Neuronal stem cell (in vitro differentiated cells): ENCODE measurements at regions not wholly inside any gene's neighbourhood (a gene's known extent, or its start where the extent isn't known, plus 50 kb on each side); places are given as distances from the start of the nearest gene placed in this dataset.

Experiments
- DNase-seq: peaks from one replicate; pipeline ENCODE4 v3.0.0-alpha.2; 2013; ENCODE audit warnings: low spot score
- H2AFZ ChIP-seq: one replicate; pipeline ENCODE4 v1.6.1; 2013; ENCODE audit warnings: mild to moderate bottlenecking, low read length, inconsistent platforms
- H2AK5ac ChIP-seq: 2 replicates; pipeline ENCODE4 v1.6.1; 2013; ENCODE audit warnings: low read depth, mild to moderate bottlenecking, inconsistent platforms, low read length, moderate library complexity, mixed read lengths
- H2BK120ac ChIP-seq: 2 replicates; pipeline ENCODE4 v1.6.1; 2013; ENCODE audit warnings: low read depth, mild to moderate bottlenecking, inconsistent platforms, low read length, moderate library complexity, mixed read lengths
- H2BK12ac ChIP-seq: one replicate; pipeline ENCODE4 v1.6.1; 2013; ENCODE audit warnings: low read length, inconsistent platforms
- H2BK15ac ChIP-seq: 2 replicates; pipeline ENCODE4 v1.6.1; 2013; ENCODE audit warnings: mild to moderate bottlenecking, low read length, inconsistent platforms, mixed read lengths
- H2BK5ac ChIP-seq: one replicate; pipeline ENCODE4 v1.6.1; 2013; ENCODE audit warnings: inconsistent platforms, mild to moderate bottlenecking, low read length, moderate library complexity
- H3K14ac ChIP-seq: one replicate; pipeline ENCODE4 v1.6.1; 2013; ENCODE audit warnings: low read length, inconsistent platforms
- H3K18ac ChIP-seq: 2 replicates; pipeline ENCODE4 v1.6.1; 2013; ENCODE audit warnings: low read length, inconsistent platforms
- H3K23ac ChIP-seq: 2 replicates; pipeline ENCODE4 v1.6.1; 2013; ENCODE audit warnings: low read depth, mild to moderate bottlenecking, mixed read lengths, low read length, inconsistent platforms; ENCODE audit not compliant: poor library complexity
- H3K27ac ChIP-seq: replicated peaks from 3 replicates; pipeline ENCODE4 v1.5.1; 2013; ENCODE audit warnings: low read length, inconsistent platforms
- H3K27me3 ChIP-seq, 3 experiments: 2 replicates each; pipeline ENCODE4 v1.6.1; 2013; ENCODE audit warnings: low read length in 3 of 3, mild to moderate bottlenecking in 2 of 3, inconsistent platforms in 1 of 3, low read depth in 1 of 3, mixed read lengths in 1 of 3, moderate library complexity in 1 of 3; ENCODE audit not compliant: control insufficient read depth in 3 of 3, insufficient read depth in 3 of 3
- H3K36me3 ChIP-seq, 2 donors: replicated peaks in 1 of 2; 2 replicates each; pipeline ENCODE4 v1.6.1; 2013; ENCODE audit warnings: low read length in 2 of 2; ENCODE audit not compliant: control insufficient read depth in 2 of 2, insufficient read depth in 2 of 2
- H3K4ac ChIP-seq: 2 replicates; pipeline ENCODE4 v1.6.1; 2013; ENCODE audit warnings: inconsistent platforms, mild to moderate bottlenecking, low read length, moderate library complexity
- H3K4me1 ChIP-seq, 2 donors: 1 replicate in 1 of 2; 2 replicates in 1 of 2; pipeline ENCODE4 v1.6.1; 2013; ENCODE audit warnings: low read length in 2 of 2, low read depth in 1 of 2; ENCODE audit not compliant: control insufficient read depth in 2 of 2, insufficient read depth in 1 of 2
- H3K4me2 ChIP-seq: one replicate; pipeline ENCODE4 v1.6.1; 2013; ENCODE audit warnings: mild to moderate bottlenecking, low read length, inconsistent platforms; ENCODE audit not compliant: insufficient read depth, poor library complexity, severe bottlenecking
- H3K4me3 ChIP-seq, 2 donors: 2 replicates each; pipeline ENCODE4 v1.5.1; 2013; ENCODE audit warnings: low read length in 2 of 2, mild to moderate bottlenecking in 2 of 2, inconsistent platforms in 1 of 2, moderate library complexity in 1 of 2
- H3K79me1 ChIP-seq: one replicate; pipeline ENCODE4 v1.6.1; 2013; ENCODE audit warnings: low read depth, mild to moderate bottlenecking, inconsistent platforms, low read length, moderate library complexity
- H3K9ac ChIP-seq: one replicate; pipeline ENCODE4 v1.6.1; 2013; ENCODE audit warnings: mild to moderate bottlenecking, low read depth, low read length, inconsistent platforms; ENCODE audit not compliant: poor library complexity
- H3K9me3 ChIP-seq, 2 donors: replicated peaks in 1 of 2; 2 replicates each; pipeline versions ENCODE3 to v1.6.1; 2013; ENCODE audit warnings: low read length in 2 of 2, mild to moderate bottlenecking in 2 of 2, inconsistent platforms in 1 of 2, low read depth in 1 of 2, mixed read lengths in 1 of 2, moderate library complexity in 1 of 2; ENCODE audit not compliant: control insufficient read depth in 2 of 2, insufficient read depth in 1 of 2
- H4K8ac ChIP-seq: one replicate; pipeline ENCODE4 v1.6.1; 2013; ENCODE audit warnings: low read depth, mild to moderate bottlenecking, inconsistent platforms, low read length, moderate library complexity
- H4K91ac ChIP-seq: one replicate; pipeline ENCODE4 v1.6.1; 2013; ENCODE audit warnings: low read length, low read depth, mild to moderate bottlenecking, inconsistent platforms; ENCODE audit not compliant: poor library complexity
- WGBS, 2 donors: extraction: QIAGEN DNeasy Blood & Tissue Kit; methylation state at CpG; one replicate each; pipeline ENCODE4 v1.1.7; 2013; ENCODE audit warnings: missing lambda C conversion rate in 2 of 2, mixed read lengths in 1 of 2; ENCODE audit not compliant: insufficient read length in 2 of 2, insufficient replicate concordance in 1 of 2; ENCODE audit errors: extremely low coverage in 2 of 2; 5-methylcytosine and 5-hydroxymethylcytosine counted together

DNA sequence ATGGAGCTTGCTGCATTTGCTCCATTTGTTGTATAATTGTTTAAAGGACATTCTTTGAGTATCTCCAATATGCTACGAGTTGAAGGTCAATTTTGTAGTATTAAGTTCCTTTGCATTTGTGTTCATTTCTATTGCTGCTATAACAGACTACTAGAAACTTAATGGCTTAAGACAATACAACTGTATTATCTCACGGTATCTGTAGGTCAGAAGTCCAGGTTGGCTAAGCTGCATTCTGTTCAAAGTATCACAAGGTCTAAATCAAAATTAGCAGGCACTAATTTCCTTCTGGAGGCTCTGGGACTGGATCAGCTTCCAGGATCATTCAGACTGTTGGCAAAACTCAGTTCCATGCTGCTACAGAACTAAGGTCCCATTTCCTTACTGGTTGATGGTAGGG, 340.6 kb downstream of the GXYLT1 start:
- no CpG with 5 or more reads among the region's 2 CpGs for WGBS, 2 donors
- Histone ChIP-seq H3K79me1 (no peaks in the 10 kb centered on the region), H3K14ac (no peak overlapping the region), H3K9ac (no peak overlapping the region), H2BK12ac (no peak overlapping the region), H3K4me3 (no peak overlapping the region), H3K4ac (no peak overlapping the region), H3K4me2 (no peak overlapping the region), H3K27me3 (no peaks in the 10 kb centered on the region), H3K36me3 (no peaks in the 10 kb centered on the region), H3K4me1 (no peaks in the 10 kb centered on the region), H3K18ac (no peak overlapping the region), H2AK5ac (no peak overlapping the region), H3K23ac (no peak overlapping the region), H2BK15ac (no peak overlapping the region), H2BK120ac (no peak overlapping the region), H4K91ac (no peak overlapping the region), H3K27ac (no peak overlapping the region), H3K9me3 (no peaks in the 10 kb centered on the region), H2BK5ac (no peak overlapping the region), H4K8ac (no peak overlapping the region), H2AFZ (no peak overlapping the region)
- DNase-seq = no peak

DNA sequence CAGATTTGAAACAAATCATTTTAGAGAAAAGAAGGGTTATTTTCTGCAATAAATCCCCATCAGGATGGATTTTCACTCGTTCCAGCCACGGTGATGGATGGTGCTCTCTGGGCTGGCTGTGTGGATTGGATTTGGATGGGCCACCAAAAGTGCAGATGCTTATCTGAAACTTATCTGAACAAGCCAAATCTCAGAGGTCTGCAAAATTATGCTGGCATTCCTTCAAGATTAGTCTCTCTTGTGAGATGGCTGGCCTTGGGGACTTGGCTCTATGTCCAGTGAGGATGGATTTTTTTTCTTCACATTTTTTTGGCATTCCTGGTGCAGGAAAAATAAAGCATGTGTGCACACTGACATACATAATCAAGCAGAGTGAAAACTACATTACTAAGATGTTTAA, 341.9 kb downstream of the GXYLT1 start:
- no peak overlapping the region for H2BK15ac ChIP-seq
- H4K8ac ChIP-seq = no peak overlapping the region
- no peaks in the 10 kb centered on the region for H3K27me3 ChIP-seq
- no peak overlapping the region for H3K18ac ChIP-seq
- no peaks in the 10 kb centered on the region for H3K79me1 ChIP-seq
- no peak overlapping the region for H2BK120ac ChIP-seq
- no peaks in the 10 kb centered on the region for H3K4me1 ChIP-seq
- H3K23ac ChIP-seq = no peak overlapping the region
- no peak overlapping the region for H4K91ac ChIP-seq
- no peak overlapping the region for H3K4me3 ChIP-seq
- no peak overlapping the region for H3K4me2 ChIP-seq
- no peak overlapping the region for H3K4ac ChIP-seq
- H3K9me3 ChIP-seq = no peaks in the 10 kb centered on the region
- no peaks in the 10 kb centered on the region for H3K36me3 ChIP-seq
- no peak overlapping the region for H2AK5ac ChIP-seq
- H2BK12ac ChIP-seq = no peak overlapping the region
- no peak overlapping the region for H3K9ac ChIP-seq
- no CpG with 5 or more reads among the region's 2 CpGs for WGBS, 2 donors
- DNase-seq = no peak
- no peak overlapping the region for H3K14ac ChIP-seq
- no peak overlapping the region for H3K27ac ChIP-seq
- H2AFZ ChIP-seq = no peak overlapping the region
- no peak overlapping the region for H2BK5ac ChIP-seq

DNA sequence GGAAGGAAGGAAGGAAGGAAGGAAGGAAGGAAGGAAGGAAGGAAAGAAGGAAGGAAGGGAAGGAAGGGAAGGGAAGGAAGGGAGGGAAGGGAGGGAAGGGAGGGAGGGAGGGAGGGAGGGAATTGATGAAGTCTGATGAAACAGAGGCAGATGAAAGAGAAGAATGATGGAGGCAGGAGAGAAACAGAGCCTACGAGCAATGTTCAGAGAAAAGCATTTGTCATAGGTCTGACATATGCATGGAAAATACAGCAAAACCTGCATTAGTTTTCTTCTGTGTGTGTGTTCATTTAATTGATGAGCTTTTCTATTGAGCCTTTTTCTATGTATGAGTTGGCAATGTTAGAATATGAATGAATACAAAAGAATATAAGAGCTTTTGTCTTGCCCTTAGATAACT, 343.4 kb downstream of the GXYLT1 start:
- no peak overlapping the region for H3K14ac ChIP-seq
- no peak overlapping the region for H3K9ac ChIP-seq
- no peak overlapping the region for H3K4me3 ChIP-seq
- no peak overlapping the region for H2BK15ac ChIP-seq
- H4K8ac ChIP-seq = no peak overlapping the region
- H3K4me1 ChIP-seq = no peaks in the 10 kb centered on the region
- H3K79me1 ChIP-seq = no peaks in the 10 kb centered on the region
- no peak for DNase-seq
- H3K23ac ChIP-seq = no peak overlapping the region
- H2AK5ac ChIP-seq = no peak overlapping the region
- H2AFZ ChIP-seq = no peak overlapping the region
- no peak overlapping the region for H3K4me2 ChIP-seq
- H3K18ac ChIP-seq = no peak overlapping the region
- no peak overlapping the region for H3K27ac ChIP-seq
- WGBS, 2 donors = no CpG with 5 or more reads among the region's 1 CpG
- H3K4ac ChIP-seq = no peak overlapping the region
- no peak overlapping the region for H2BK120ac ChIP-seq
- no peaks in the 10 kb centered on the region for H3K36me3 ChIP-seq
- no peak overlapping the region for H2BK12ac ChIP-seq
- H2BK5ac ChIP-seq = no peak overlapping the region
- no peak overlapping the region for H4K91ac ChIP-seq
- H3K9me3 ChIP-seq = no peaks in the 10 kb centered on the region
- no peaks in the 10 kb centered on the region for H3K27me3 ChIP-seq

DNA sequence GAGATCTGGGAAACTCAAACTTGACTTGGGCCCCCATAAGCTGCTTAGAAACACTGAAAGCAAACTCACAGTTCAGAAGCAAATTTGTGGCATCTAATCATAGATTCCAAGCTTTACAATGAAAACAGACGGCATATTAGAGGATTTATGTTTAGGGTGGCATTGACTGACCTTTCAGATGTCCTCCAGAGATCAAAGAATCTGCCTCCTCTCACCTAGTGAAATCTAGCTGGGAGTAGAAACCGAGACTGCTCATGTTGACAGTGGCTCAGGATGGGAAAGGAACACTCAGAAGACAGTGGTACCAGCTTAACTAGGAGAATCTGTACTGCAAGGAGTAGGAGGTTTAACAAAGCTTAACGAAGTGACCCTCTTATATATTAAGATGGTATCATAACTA, 345.0 kb downstream of the GXYLT1 start:
- Histone ChIP-seq H2AFZ (no peak overlapping the region), H3K4ac (no peak overlapping the region), H3K23ac (no peak overlapping the region), H2AK5ac (no peak overlapping the region), H2BK5ac (no peak overlapping the region), H4K91ac (no peak overlapping the region), H3K4me1 (peaks cover 0 to 2% of the 10 kb centered on the region in 2 donors), H3K9ac (no peak overlapping the region), H4K8ac (no peak overlapping the region), H3K9me3 (no peaks in the 10 kb centered on the region), H2BK15ac (no peak overlapping the region), H2BK12ac (no peak overlapping the region), H3K18ac (no peak overlapping the region), H3K79me1 (no peaks in the 10 kb centered on the region), H2BK120ac (no peak overlapping the region), H3K14ac (no peak overlapping the region), H3K27ac (no peak overlapping the region), H3K36me3 (no peaks in the 10 kb centered on the region), H3K4me3 (no peak overlapping the region), H3K27me3 (no peaks in the 10 kb centered on the region), H3K4me2 (no peak overlapping the region)
- WGBS, 2 donors = no CpG with 5 or more reads among the region's 3 CpGs
- DNase-seq = no peak
